DOHH2 (cell line): ENCODE measurements at regions not wholly inside any gene's neighbourhood (a gene's known extent, or its start where the extent isn't known, plus 50 kb on each side); places are given as distances from the start of the nearest gene placed in this dataset.

Source experiments
- H3F3A ChIP-seq: fragments of 200-600 bp; sonication (generic), shearing (Covaris generic); 2 replicates; pipeline ENCODE4 v1.6.0; 2016; ENCODE audit warnings: antibody characterized with exemption, mild to moderate bottlenecking; ENCODE audit not compliant: control insufficient read depth, insufficient read depth
- H3K27ac ChIP-seq: fragments of 200-600 bp; sonication (generic); 2 replicates; pipeline ENCODE4 v1.5.1; 2014; ENCODE audit warnings: low read depth, mild to moderate bottlenecking, low read length, moderate library complexity
- H3K27me3 ChIP-seq: fragments of 200-600 bp; sonication (generic); 2 replicates; pipeline ENCODE4 v1.6.1; 2014; ENCODE audit warnings: mild to moderate bottlenecking, low read length, mixed read lengths; ENCODE audit not compliant: control insufficient read depth
- H3K36me3 ChIP-seq: fragments of 200-600 bp; sonication (generic); 2 replicates; pipeline ENCODE4 v1.6.1; 2014; ENCODE audit warnings: mild to moderate bottlenecking, low read length, moderate library complexity, mixed read lengths; ENCODE audit not compliant: control insufficient read depth
- H3K4me1 ChIP-seq: fragments of 200-600 bp; sonication (generic); 2 replicates; pipeline ENCODE4 v1.6.1; 2014; ENCODE audit warnings: mild to moderate bottlenecking, low read length, mixed read lengths; ENCODE audit not compliant: control insufficient read depth
- H3K4me2 ChIP-seq: fragments of 200-600 bp; sonication (generic); 2 replicates; pipeline ENCODE4 v1.6.0; 2014; ENCODE audit warnings: mild to moderate bottlenecking, low read length, moderate library complexity
- H3K4me3 ChIP-seq: fragments of 200-600 bp; sonication (generic); 2 replicates; pipeline ENCODE4 v1.5.1; 2014; ENCODE audit warnings: mild to moderate bottlenecking, low read length, mixed read lengths
- H3K79me2 ChIP-seq: fragments of 200-600 bp; sonication (generic); 2 replicates; pipeline ENCODE4 v1.6.1; 2014; ENCODE audit warnings: mild to moderate bottlenecking, low read length, mixed read lengths; ENCODE audit not compliant: control insufficient read depth
- H3K9me2 ChIP-seq: fragments of 200-600 bp; sonication (generic); replicated peaks from 2 replicates; pipeline ENCODE4 v1.6.1; 2014; ENCODE audit warnings: mild to moderate bottlenecking, low read length, mixed read lengths; ENCODE audit not compliant: control insufficient read depth
- H3K9me3 ChIP-seq: fragments of 200-600 bp; sonication (generic); 2 replicates; pipeline ENCODE4 v1.6.1; 2014; ENCODE audit warnings: antibody characterized with exemption, low read length, mixed read lengths; ENCODE audit not compliant: control insufficient read depth, insufficient read depth
- H4K20me1 ChIP-seq: fragments of 200-600 bp; sonication (generic); 2 replicates; pipeline ENCODE4 v1.6.0; 2014; ENCODE audit warnings: low read depth, mild to moderate bottlenecking, antibody characterized with exemption, low read length, moderate library complexity; ENCODE audit not compliant: control insufficient read depth, insufficient read depth
- EZH2phosphoT487 ChIP-seq: fragments of 200-600 bp; sonication (generic); IDR thresholded peaks from 2 replicates; pipeline ENCODE4 v1.6.1; 2017; ENCODE audit warnings: borderline replicate concordance, mild to moderate bottlenecking, antibody characterized with exemption, low read length, moderate library complexity, mixed read lengths
- TF ChIP-seq, protein P1 (sequence below): fragments of 200-600 bp; sonication (generic); IDR thresholded peaks from one replicate; pipeline ENCODE4 v1.5.1; 2014; ENCODE audit warnings: antibody characterized with exemption, mild to moderate bottlenecking, low read depth, low read length; ENCODE audit not compliant: poor library complexity, severe bottlenecking

DNA sequence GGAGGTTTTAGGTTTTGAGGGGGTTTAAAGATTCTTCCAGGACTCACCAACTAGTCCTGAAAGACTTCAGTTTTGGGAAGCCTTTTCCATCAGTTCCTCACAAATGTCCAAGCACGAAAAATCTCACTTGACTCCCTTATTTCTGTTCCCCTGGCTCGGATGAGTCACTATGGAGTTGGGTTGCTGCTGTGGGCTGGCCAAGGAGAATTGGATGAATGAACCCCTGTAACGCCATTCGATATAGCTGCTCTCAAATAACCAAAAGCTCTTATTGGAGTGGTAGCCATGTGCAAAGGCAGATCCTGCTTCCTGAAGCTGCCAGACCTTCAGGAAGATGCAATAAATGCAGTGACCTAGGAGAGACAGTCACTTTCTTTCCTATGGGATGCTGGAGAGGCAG lies 417.0 kb downstream of the ZNF521 start:
- no peak for TF ChIP-seq EZH2phosphoT487
- TF ChIP-seq, protein P1, sequence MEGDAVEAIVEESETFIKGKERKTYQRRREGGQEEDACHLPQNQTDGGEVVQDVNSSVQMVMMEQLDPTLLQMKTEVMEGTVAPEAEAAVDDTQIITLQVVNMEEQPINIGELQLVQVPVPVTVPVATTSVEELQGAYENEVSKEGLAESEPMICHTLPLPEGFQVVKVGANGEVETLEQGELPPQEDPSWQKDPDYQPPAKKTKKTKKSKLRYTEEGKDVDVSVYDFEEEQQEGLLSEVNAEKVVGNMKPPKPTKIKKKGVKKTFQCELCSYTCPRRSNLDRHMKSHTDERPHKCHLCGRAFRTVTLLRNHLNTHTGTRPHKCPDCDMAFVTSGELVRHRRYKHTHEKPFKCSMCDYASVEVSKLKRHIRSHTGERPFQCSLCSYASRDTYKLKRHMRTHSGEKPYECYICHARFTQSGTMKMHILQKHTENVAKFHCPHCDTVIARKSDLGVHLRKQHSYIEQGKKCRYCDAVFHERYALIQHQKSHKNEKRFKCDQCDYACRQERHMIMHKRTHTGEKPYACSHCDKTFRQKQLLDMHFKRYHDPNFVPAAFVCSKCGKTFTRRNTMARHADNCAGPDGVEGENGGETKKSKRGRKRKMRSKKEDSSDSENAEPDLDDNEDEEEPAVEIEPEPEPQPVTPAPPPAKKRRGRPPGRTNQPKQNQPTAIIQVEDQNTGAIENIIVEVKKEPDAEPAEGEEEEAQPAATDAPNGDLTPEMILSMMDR = no peak
- H3K4me1 ChIP-seq = no peaks in the 10 kb centered on the region
- no peaks in the 10 kb centered on the region for H3F3A ChIP-seq
- H4K20me1 ChIP-seq = no peaks in the 10 kb centered on the region
- H3K4me3 ChIP-seq = no peak overlapping the region
- no peaks in the 10 kb centered on the region for H3K9me2 ChIP-seq
- no peak overlapping the region for H3K27ac ChIP-seq
- H3K9me3 ChIP-seq = no peaks in the 10 kb centered on the region
- H3K27me3 ChIP-seq = no peaks in the 10 kb centered on the region
- no peaks in the 10 kb centered on the region for H3K79me2 ChIP-seq
- no peak overlapping the region for H3K4me2 ChIP-seq
- no peaks in the 10 kb centered on the region for H3K36me3 ChIP-seq

DNA sequence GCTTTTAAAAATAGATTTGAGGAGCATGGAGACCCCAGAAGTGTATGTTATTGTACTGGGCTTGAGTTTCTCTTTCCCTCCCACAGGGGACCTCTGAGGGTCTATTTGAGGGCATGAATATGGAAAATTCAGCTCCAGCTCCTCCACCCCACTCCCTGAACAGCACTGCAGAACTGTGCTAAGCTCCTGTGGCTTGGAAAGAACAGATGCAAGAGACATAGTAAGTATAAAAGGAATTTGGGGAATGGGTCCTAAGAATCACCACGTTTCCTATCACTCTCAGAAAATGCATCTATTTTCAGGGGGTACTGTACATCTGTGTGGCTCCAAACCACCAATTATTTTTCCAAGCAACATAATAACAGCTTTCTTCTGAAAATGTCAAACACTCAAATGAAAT lies 416.1 kb downstream of the ZNF521 start:
- Histone ChIP-seq H4K20me1 (no peaks in the 10 kb centered on the region), H3K27ac (no peak overlapping the region), H3K36me3 (no peaks in the 10 kb centered on the region), H3K9me3 (no peaks in the 10 kb centered on the region), H3K4me3 (no peak overlapping the region), H3K9me2 (no peaks in the 10 kb centered on the region), H3F3A (no peaks in the 10 kb centered on the region), H3K4me1 (no peaks in the 10 kb centered on the region), H3K27me3 (no peaks in the 10 kb centered on the region), H3K4me2 (no peak overlapping the region), H3K79me2 (no peaks in the 10 kb centered on the region)
- TF ChIP-seq, protein P1 = no peak
- no peak for TF ChIP-seq EZH2phosphoT487

DNA sequence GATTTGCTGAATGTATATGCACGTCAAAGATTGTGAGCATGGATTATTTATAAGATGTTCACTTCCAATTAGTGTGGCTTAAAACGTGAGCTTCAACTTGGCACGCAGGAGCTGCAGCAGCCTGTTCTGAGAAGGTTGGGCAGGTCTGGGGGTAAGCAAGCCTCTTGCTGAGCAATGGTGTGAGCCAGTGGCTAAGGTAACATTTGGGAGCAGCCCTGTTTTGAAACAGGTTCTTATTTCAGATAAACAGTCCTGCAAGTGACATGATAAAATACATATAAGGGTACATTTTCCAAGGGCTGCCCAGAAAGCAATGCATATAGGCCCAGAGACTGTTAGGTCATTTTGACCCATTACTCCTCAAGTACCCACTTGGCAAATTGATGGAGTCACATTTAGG lies 415.3 kb downstream of the ZNF521 start:
- Histone ChIP-seq H4K20me1 (no peaks in the 10 kb centered on the region), H3K27me3 (no peaks in the 10 kb centered on the region), H3K4me3 (no peak overlapping the region), H3K36me3 (no peaks in the 10 kb centered on the region), H3K27ac (no peak overlapping the region), H3K4me2 (no peak overlapping the region), H3K4me1 (no peaks in the 10 kb centered on the region), H3K9me2 (no peaks in the 10 kb centered on the region), H3K9me3 (no peaks in the 10 kb centered on the region), H3F3A (no peaks in the 10 kb centered on the region), H3K79me2 (no peaks in the 10 kb centered on the region)
- no peak for TF ChIP-seq EZH2phosphoT487
- TF ChIP-seq, protein P1 = no peak
